Gastrocnemius medialis (tissue), 4 donors: ENCODE measurements at regions not wholly inside any gene's neighbourhood (a gene's known extent, or its start where the extent isn't known, plus 50 kb on each side); places are given as distances from the start of the nearest gene placed in this dataset.

Experiments
- POLR2A ChIP-seq, 2 donors: fragments of 450-650 bp; IDR thresholded peaks; one replicate each; pipeline ENCODE4 v1.6.1; 2017; ENCODE audit warnings: antibody characterized with exemption in 2 of 2, mild to moderate bottlenecking in 2 of 2, moderate library complexity in 2 of 2
- TF ChIP-seq, protein P1 (sequence below), 5 experiments: fragments of 450-650 bp in 3 of 5; fragments of 200-600 bp in 2 of 5; sonication (generic) in 2 of 5; IDR thresholded peaks in 4 of 5; conservative IDR thresholded peaks in 1 of 5; 1 replicate in 4 of 5; 2 replicates in 1 of 5; pipeline ENCODE4 v1.5.1; 2016 to 2019; ENCODE audit warnings: antibody characterized with exemption in 5 of 5, mild to moderate bottlenecking in 3 of 5, moderate library complexity in 3 of 5

DNA sequence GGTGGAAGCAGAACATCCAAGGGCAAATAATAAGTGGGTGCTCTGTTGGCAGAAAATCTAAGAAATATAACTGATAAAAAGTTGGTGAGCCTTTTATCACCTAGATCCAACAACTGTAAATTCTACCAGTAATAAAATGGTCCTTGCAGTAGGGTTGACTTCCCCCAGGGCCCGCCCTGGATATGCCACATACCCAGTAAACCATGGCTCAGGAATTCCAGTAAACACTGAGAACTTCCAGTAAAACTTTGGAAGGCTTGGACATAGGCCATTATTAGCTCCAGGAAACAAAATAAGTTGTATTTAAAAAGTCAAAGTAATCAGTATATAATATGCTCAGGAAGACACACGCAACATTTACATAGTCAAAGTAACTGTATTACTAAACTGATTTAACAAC lies 402.2 kb downstream of the BCAT1 start:
- no peak for TF ChIP-seq POLR2A (IDR thresholded peaks at IDR 0.05)
- TF ChIP-seq, protein P1, sequence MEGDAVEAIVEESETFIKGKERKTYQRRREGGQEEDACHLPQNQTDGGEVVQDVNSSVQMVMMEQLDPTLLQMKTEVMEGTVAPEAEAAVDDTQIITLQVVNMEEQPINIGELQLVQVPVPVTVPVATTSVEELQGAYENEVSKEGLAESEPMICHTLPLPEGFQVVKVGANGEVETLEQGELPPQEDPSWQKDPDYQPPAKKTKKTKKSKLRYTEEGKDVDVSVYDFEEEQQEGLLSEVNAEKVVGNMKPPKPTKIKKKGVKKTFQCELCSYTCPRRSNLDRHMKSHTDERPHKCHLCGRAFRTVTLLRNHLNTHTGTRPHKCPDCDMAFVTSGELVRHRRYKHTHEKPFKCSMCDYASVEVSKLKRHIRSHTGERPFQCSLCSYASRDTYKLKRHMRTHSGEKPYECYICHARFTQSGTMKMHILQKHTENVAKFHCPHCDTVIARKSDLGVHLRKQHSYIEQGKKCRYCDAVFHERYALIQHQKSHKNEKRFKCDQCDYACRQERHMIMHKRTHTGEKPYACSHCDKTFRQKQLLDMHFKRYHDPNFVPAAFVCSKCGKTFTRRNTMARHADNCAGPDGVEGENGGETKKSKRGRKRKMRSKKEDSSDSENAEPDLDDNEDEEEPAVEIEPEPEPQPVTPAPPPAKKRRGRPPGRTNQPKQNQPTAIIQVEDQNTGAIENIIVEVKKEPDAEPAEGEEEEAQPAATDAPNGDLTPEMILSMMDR (IDR thresholded peaks at IDR 0.05 in 4 of 5, conservative IDR thresholded peaks at IDR 0.05 in 1 of 5), result no peak
